ENCODE measurements at regions not wholly inside any gene's neighbourhood (a gene's known extent, or its start where the extent isn't known, plus 50 kb on each side); places are given as distances from the start of the nearest gene placed in this dataset.

DNA sequence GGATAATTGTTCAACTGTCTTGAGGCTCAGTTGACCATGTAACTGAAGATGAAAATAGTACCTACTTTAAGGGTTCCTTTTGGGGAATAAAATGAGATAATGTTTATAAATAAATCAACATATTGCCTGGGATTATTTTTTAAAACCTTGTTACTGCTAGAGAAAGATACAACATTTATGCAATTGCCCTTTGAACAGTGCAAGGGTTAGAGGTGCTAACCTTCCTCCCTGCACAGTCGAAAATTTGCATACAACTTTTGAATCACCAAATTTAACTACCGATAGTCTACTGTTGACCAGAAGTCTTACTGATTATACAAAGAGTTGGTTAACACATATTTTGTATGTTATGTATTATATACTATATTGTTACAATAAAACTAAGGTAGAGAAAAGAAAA lies 750.0 kb downstream of the EFNB2 start:
- no peaks in the 10 kb centered on the region for H3K36me3 ChIP-seq (ENCODE audit: control insufficient read depth, insufficient read depth, low read length)
- DNase-seq (ENCODE audit: low read depth), result no peak
- FAIRE-seq, result no peak
- no peaks in the 10 kb centered on the region for H3K27me3 ChIP-seq (ENCODE audit: control insufficient read depth, insufficient read depth, low read length)
- no peak overlapping the region for H3K4me3 ChIP-seq (ENCODE audit: low read depth, low read length)
- no peak for TF ChIP-seq CTCF (IDR thresholded peaks at IDR 0.05; ENCODE audit: insufficient read depth, low read length, severe bottlenecking)

DNA sequence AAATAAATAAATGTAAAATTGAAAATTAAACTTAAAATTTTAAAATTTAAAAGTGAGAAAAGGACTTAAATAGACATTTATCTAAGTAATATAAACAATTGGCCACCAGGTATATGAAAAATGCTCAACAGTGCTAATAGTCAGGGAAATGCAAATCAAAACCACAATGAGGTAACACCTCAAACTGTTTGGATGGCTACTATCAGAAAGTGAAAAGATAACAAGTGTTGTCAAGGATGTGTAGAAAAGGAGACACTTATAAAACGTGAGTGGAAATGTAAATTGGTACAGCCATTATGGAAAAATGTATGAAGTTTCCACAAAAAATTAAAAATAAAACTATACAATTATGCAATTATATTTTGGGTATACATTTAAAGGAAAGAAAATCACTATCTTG lies 752.2 kb downstream of the EFNB2 start:
- Histone ChIP-seq H3K36me3 (ENCODE audit: control insufficient read depth, insufficient read depth, low read length) (no peaks in the 10 kb centered on the region), H3K4me3 (ENCODE audit: low read depth, low read length) (no peak overlapping the region), H3K27me3 (ENCODE audit: control insufficient read depth, insufficient read depth, low read length) (no peaks in the 10 kb centered on the region)
- no peak for DNase-seq (ENCODE audit: low read depth)
- no peak for TF ChIP-seq CTCF (IDR thresholded peaks at IDR 0.05; ENCODE audit: insufficient read depth, low read length, severe bottlenecking)
- FAIRE-seq, result no peak

GRCh38 chr13:105778196-105778595 lies 757.3 kb downstream of the EFNB2 start:
- FAIRE-seq, result no peak
- no peaks in the 10 kb centered on the region for H3K27me3 ChIP-seq (ENCODE audit: control insufficient read depth, insufficient read depth, low read length)
- no peak overlapping the region for H3K4me3 ChIP-seq (ENCODE audit: low read depth, low read length)
- H3K36me3 ChIP-seq (ENCODE audit: control insufficient read depth, insufficient read depth, low read length), result no peaks in the 10 kb centered on the region
- DNase-seq (ENCODE audit: low read depth), result peak; percentile 59
- no peak for TF ChIP-seq CTCF (IDR thresholded peaks at IDR 0.05; ENCODE audit: insufficient read depth, low read length, severe bottlenecking)

GRCh38 chr13:105774739-105775460 lies 760.6 kb downstream of the EFNB2 start:
- FAIRE-seq, result no peak
- TF ChIP-seq CTCF (IDR thresholded peaks at IDR 0.05; ENCODE audit: insufficient read depth, low read length, severe bottlenecking), result no peak
- peak; percentile 57 for DNase-seq (ENCODE audit: low read depth)
- no peak overlapping the region for H3K4me3 ChIP-seq (ENCODE audit: low read depth, low read length)
- H3K27me3 ChIP-seq (ENCODE audit: control insufficient read depth, insufficient read depth, low read length), result no peaks in the 10 kb centered on the region
- no peaks in the 10 kb centered on the region for H3K36me3 ChIP-seq (ENCODE audit: control insufficient read depth, insufficient read depth, low read length)

- H3K36me3 ChIP-seq (ENCODE audit: control insufficient read depth, insufficient read depth, low read length), result no peaks in the 10 kb centered on the region
- DNase-seq (ENCODE audit: low read depth) (peak; percentile 83), FAIRE-seq (peak; percentile 55)
- H3K4me3 ChIP-seq (ENCODE audit: low read depth, low read length), result no peak overlapping the region
- H3K27me3 ChIP-seq (ENCODE audit: control insufficient read depth, insufficient read depth, low read length), result no peaks in the 10 kb centered on the region
- no peak for TF ChIP-seq CTCF (IDR thresholded peaks at IDR 0.05; ENCODE audit: insufficient read depth, low read length, severe bottlenecking)
Measured at GRCh38 chr13:105773863-105774538, 761.5 kb downstream of the EFNB2 start.
